ENCODE measurements at regions not wholly inside any gene's neighbourhood (a gene's known extent, or its start where the extent isn't known, plus 50 kb on each side); places are given as distances from the start of the nearest gene placed in this dataset.

DNA sequence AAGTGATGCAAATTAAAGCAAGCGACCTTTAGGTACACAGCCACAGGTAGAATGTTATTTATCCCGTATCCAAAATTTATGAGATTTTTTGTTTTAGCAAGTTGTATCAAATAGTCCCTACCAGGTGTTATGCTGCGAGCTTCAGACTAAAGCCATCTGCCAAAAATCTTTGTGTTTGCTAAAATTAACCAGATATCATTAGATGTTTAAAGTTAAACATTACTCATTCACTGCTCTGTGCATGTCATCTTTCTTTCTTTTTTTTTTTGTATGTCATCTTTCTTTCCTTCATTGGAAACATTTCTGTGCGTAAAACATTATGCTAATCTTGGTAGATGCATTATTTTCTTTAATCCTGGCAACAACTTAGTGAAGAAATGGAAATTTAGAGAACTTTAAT lies 173.1 kb downstream of the FHIP1A start:
- TF ChIP-seq ZBTB38 (CRISPR knock-in tag; IDR thresholded peaks at IDR 0.05) (no peak), SP1 (IDR thresholded peaks at IDR 0.05) (no peak), SP1 (CRISPR knock-in tag; IDR thresholded peaks at IDR 0.05) (no peak), ZNF337 (CRISPR knock-in tag; IDR thresholded peaks at IDR 0.05; ENCODE audit: borderline replicate concordance, low read depth) (no peak), SUZ12 (IDR thresholded peaks at IDR 0.05; ENCODE audit: low read depth, low read length) (no peak), PRPF4 (IDR thresholded peaks at IDR 0.05; ENCODE audit: low read depth, low read length, poor library complexity, severe bottlenecking) (no peak), CBX2 (IDR thresholded peaks at IDR 0.05; ENCODE audit: low read depth, low read length) (no peak), CBX2 (CRISPR knock-in tag; IDR thresholded peaks at IDR 0.05; ENCODE audit: low read depth) (no peak), TOE1 (CRISPR knock-in tag; IDR thresholded peaks at IDR 0.05) (no peak), CHCHD3 (CRISPR knock-in tag; IDR thresholded peaks at IDR 0.05) (no peak), ESRRA (CRISPR knock-in tag; IDR thresholded peaks at IDR 0.05; ENCODE audit: low read depth) (no peak)
- TF ChIP-seq, protein P1, sequence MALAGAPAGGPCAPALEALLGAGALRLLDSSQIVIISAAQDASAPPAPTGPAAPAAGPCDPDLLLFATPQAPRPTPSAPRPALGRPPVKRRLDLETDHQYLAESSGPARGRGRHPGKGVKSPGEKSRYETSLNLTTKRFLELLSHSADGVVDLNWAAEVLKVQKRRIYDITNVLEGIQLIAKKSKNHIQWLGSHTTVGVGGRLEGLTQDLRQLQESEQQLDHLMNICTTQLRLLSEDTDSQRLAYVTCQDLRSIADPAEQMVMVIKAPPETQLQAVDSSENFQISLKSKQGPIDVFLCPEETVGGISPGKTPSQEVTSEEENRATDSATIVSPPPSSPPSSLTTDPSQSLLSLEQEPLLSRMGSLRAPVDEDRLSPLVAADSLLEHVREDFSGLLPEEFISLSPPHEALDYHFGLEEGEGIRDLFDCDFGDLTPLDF (CRISPR knock-in tag; IDR thresholded peaks at IDR 0.05), result no peak
- TF ChIP-seq, protein P2, sequence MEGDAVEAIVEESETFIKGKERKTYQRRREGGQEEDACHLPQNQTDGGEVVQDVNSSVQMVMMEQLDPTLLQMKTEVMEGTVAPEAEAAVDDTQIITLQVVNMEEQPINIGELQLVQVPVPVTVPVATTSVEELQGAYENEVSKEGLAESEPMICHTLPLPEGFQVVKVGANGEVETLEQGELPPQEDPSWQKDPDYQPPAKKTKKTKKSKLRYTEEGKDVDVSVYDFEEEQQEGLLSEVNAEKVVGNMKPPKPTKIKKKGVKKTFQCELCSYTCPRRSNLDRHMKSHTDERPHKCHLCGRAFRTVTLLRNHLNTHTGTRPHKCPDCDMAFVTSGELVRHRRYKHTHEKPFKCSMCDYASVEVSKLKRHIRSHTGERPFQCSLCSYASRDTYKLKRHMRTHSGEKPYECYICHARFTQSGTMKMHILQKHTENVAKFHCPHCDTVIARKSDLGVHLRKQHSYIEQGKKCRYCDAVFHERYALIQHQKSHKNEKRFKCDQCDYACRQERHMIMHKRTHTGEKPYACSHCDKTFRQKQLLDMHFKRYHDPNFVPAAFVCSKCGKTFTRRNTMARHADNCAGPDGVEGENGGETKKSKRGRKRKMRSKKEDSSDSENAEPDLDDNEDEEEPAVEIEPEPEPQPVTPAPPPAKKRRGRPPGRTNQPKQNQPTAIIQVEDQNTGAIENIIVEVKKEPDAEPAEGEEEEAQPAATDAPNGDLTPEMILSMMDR (CRISPR knock-in tag; IDR thresholded peaks at IDR 0.05), result no peak
